ENCODE measurements at regions not wholly inside any gene's neighbourhood (a gene's known extent, or its start where the extent isn't known, plus 50 kb on each side); places are given as distances from the start of the nearest gene placed in this dataset.

- Histone ChIP-seq H3K27ac (no peak overlapping the region), H3K27me3 (no peaks in the 10 kb centered on the region), H3K36me3 (no peaks in the 10 kb centered on the region), H3K4me3 (no peak overlapping the region), H3K9me3 (no peaks in the 10 kb centered on the region), H3K4me1 (no peaks in the 10 kb centered on the region)
- WGBS, 2 donors = 70 to 79% methylated on average over 7 of the region's 7 CpGs
- no peak for TF ChIP-seq CTCF (IDR thresholded peaks at IDR 0.05)
- FAIRE-seq (no peak), ATAC-seq (no peak), DNase-seq (no peak)
- intact Hi-C loops (cut with DNase I) = no loop called here
These were observed 622.6 kb downstream of the EPM2A start for GRCh38 chr6:145112711-145113148.

GRCh38 chr6:145115638-145116037 lies 619.7 kb downstream of the EPM2A start:
- FAIRE-seq = no peak
- no peak overlapping the region for H3K27ac ChIP-seq

GRCh38 chr6:145116591-145117178 lies 618.6 kb downstream of the EPM2A start:
- H3K27me3 ChIP-seq = no peaks in the 10 kb centered on the region
- no peaks in the 10 kb centered on the region for H3K4me1 ChIP-seq
- H3K36me3 ChIP-seq = no peaks in the 10 kb centered on the region
- ATAC-seq = no peak
- 78 to 81% methylated on average over 8 of the region's 8 CpGs for WGBS, 2 donors
- TF ChIP-seq CTCF (IDR thresholded peaks at IDR 0.05) = no peak
- FAIRE-seq = no peak
- no peak for DNase-seq
- intact Hi-C loops (cut with DNase I) = no loop called here
- no peak overlapping the region for H3K27ac ChIP-seq
- no peak overlapping the region for H3K4me3 ChIP-seq
- H3K9me3 ChIP-seq = no peaks in the 10 kb centered on the region

More at GRCh38 chr6:145115638-145116037, 619.7 kb downstream of the EPM2A start:
- no peak for ATAC-seq
- Histone ChIP-seq H3K4me3 (no peak overlapping the region), H3K27me3 (no peaks in the 10 kb centered on the region), H3K36me3 (no peaks in the 10 kb centered on the region), H3K4me1 (no peaks in the 10 kb centered on the region), H3K9me3 (no peaks in the 10 kb centered on the region)
- no peak for TF ChIP-seq CTCF (IDR thresholded peaks at IDR 0.05)
- no peak for DNase-seq
- intact Hi-C loops (cut with DNase I) = no loop called here

- no peak for ATAC-seq
- WGBS, 2 donors = 89 to 95% methylated on average over 4 of the region's 4 CpGs
- H3K4me1 ChIP-seq = no peaks in the 10 kb centered on the region
These were observed 617.1 kb downstream of the EPM2A start for GRCh38 chr6:145118224-145118623.

More at GRCh38 chr6:145118224-145118623, 617.1 kb downstream of the EPM2A start:
- intact Hi-C loops (cut with DNase I) = no loop called here
- H3K9me3 ChIP-seq = no peaks in the 10 kb centered on the region
- FAIRE-seq (no peak), DNase-seq (no peak)
- H3K27me3 ChIP-seq = no peaks in the 10 kb centered on the region
- no peak overlapping the region for H3K4me3 ChIP-seq
- H3K36me3 ChIP-seq = no peaks in the 10 kb centered on the region
- H3K27ac ChIP-seq = no peak overlapping the region
- no peak for TF ChIP-seq CTCF (IDR thresholded peaks at IDR 0.05)
